ENCODE measurements at regions not wholly inside any gene's neighbourhood (a gene's known extent, or its start where the extent isn't known, plus 50 kb on each side); places are given as distances from the start of the nearest gene placed in this dataset.

- no peaks in the 10 kb centered on the region for H3F3A ChIP-seq (replicated peaks; ENCODE audit: low read depth)
- H3K4me2 ChIP-seq = no peak overlapping the region
- H3K27me3 ChIP-seq (ENCODE audit: insufficient read depth) = no peaks in the 10 kb centered on the region
- H3K36me3 ChIP-seq (ENCODE audit: insufficient read depth) = no peaks in the 10 kb centered on the region
- ATAC-seq (no peak), DNase-seq (ENCODE audit: low spot score) (no peak)
- Mint-ChIP-seq H3K9me3 (no peaks in the 10 kb centered on the region), H3K4me1 (no peaks in the 10 kb centered on the region), H3K27me3 (ENCODE audit: insufficient read depth, low read depth, poor library complexity) (no peaks in the 10 kb centered on the region), H3K4me3 (no peak overlapping the region), H3K27ac (no peak overlapping the region), H3K36me3 (ENCODE audit: low read depth) (no peaks in the 10 kb centered on the region)
- H3K4me3 ChIP-seq = no peak overlapping the region
- H3K4me1 ChIP-seq (ENCODE audit: insufficient read depth) = no peaks in the 10 kb centered on the region
- no peak overlapping the region for H2AFZ ChIP-seq
- no peaks in the 10 kb centered on the region for H4K20me1 ChIP-seq (replicated peaks; ENCODE audit: insufficient read depth)
- H3K79me2 ChIP-seq (replicated peaks; ENCODE audit: insufficient read depth) = no peaks in the 10 kb centered on the region
- H3K9me2 ChIP-seq (ENCODE audit: insufficient read depth) = peaks cover 16% of the 10 kb centered on the region
- TF ChIP-seq NANOG (IDR thresholded peaks at IDR 0.05; ENCODE audit: borderline replicate concordance) = no peak
- peak in 1 of 2 experiments; percentile 20; a peak in 1 of 4 replicates for TF ChIP-seq CTCF (conservative IDR thresholded peaks at IDR 0.05; ENCODE audit: low read depth in 2 of 2)
- no peak overlapping the region for H3K27ac ChIP-seq (ENCODE audit: low read depth)
Observed at GRCh38 chr2:133955169-133955568, 298.7 kb upstream of the MGAT5 start.

- no peaks in the 10 kb centered on the region for H4K20me1 ChIP-seq (replicated peaks; ENCODE audit: insufficient read depth)
- ATAC-seq = no peak
- H3K4me3 ChIP-seq = no peak overlapping the region
- H3K4me1 Mint-ChIP-seq = no peaks in the 10 kb centered on the region
- H3K4me3 Mint-ChIP-seq = no peak overlapping the region
- H3K27ac Mint-ChIP-seq = no peak overlapping the region
- H3K4me2 ChIP-seq = no peak overlapping the region
- H3K27me3 Mint-ChIP-seq (ENCODE audit: insufficient read depth, low read depth, poor library complexity) = no peaks in the 10 kb centered on the region
- H3F3A ChIP-seq (replicated peaks; ENCODE audit: low read depth) = no peaks in the 10 kb centered on the region
- no peaks in the 10 kb centered on the region for H3K36me3 ChIP-seq (ENCODE audit: insufficient read depth)
- no peaks in the 10 kb centered on the region for H3K79me2 ChIP-seq (replicated peaks; ENCODE audit: insufficient read depth)
- H3K36me3 Mint-ChIP-seq (ENCODE audit: low read depth) = no peaks in the 10 kb centered on the region
- no peak overlapping the region for H2AFZ ChIP-seq
- no peak overlapping the region for H3K27ac ChIP-seq (ENCODE audit: low read depth)
- H3K4me1 ChIP-seq (ENCODE audit: insufficient read depth) = no peaks in the 10 kb centered on the region
- H3K9me3 Mint-ChIP-seq = no peaks in the 10 kb centered on the region
- H3K9me2 ChIP-seq (ENCODE audit: insufficient read depth) = peaks cover 16% of the 10 kb centered on the region
- no peak for DNase-seq (ENCODE audit: low spot score)
- no peaks in the 10 kb centered on the region for H3K27me3 ChIP-seq (ENCODE audit: insufficient read depth)
- TF ChIP-seq ZNF462 (CRISPR knock-in tag; IDR thresholded peaks at IDR 0.05) = no peak
- TF ChIP-seq POLR2AphosphoS5 (IDR thresholded peaks at IDR 0.05; ENCODE audit: low read depth) = no peak
- TF ChIP-seq JUNB (IDR thresholded peaks at IDR 0.05; ENCODE audit: unreplicated experiment) = no peak
- no peak for TF ChIP-seq EZH2phosphoT487 (IDR thresholded peaks at IDR 0.05; ENCODE audit: unreplicated experiment)
- no peak for TF ChIP-seq CREB1 (CRISPR knock-in tag; IDR thresholded peaks at IDR 0.05; ENCODE audit: low read depth)
- TF ChIP-seq EZH2 (IDR thresholded peaks at IDR 0.05; ENCODE audit: low read depth, unreplicated experiment) = no peak
- no peak for TF ChIP-seq NANOG (IDR thresholded peaks at IDR 0.05; ENCODE audit: borderline replicate concordance)
- no peak for TF ChIP-seq ZNF114 (CRISPR knock-in tag; IDR thresholded peaks at IDR 0.05)
- no peak for TF ChIP-seq STAT1 (IDR thresholded peaks at IDR 0.05; ENCODE audit: unreplicated experiment)
- no peak for TF ChIP-seq ETS1 (IDR thresholded peaks at IDR 0.05)
- TF ChIP-seq ZNF331 (CRISPR knock-in tag; IDR thresholded peaks at IDR 0.05; ENCODE audit: low read depth) = no peak
Observed at GRCh38 chr2:133956434-133956935, 297.4 kb upstream of the MGAT5 start.

Measured in GM23338 (cell line).